Breast epithelium (tissue), 3 donors: ENCODE measurements at regions not wholly inside any gene's neighbourhood (a gene's known extent, or its start where the extent isn't known, plus 50 kb on each side); places are given as distances from the start of the nearest gene placed in this dataset.

Experiments
- CTCF ChIP-seq, 3 donors: fragments of 450-650 bp; IDR thresholded peaks; one replicate each; pipeline ENCODE4 v1.5.1; 2016 to 2017; ENCODE audit warnings: antibody characterized with exemption in 3 of 3, mild to moderate bottlenecking in 3 of 3, moderate library complexity in 3 of 3
- POLR2A ChIP-seq: fragments of 450-650 bp; IDR thresholded peaks from one replicate; pipeline ENCODE4 v1.6.1; 2016; ENCODE audit warnings: antibody characterized with exemption, mild to moderate bottlenecking, moderate library complexity

- TF ChIP-seq CTCF (IDR thresholded peaks at IDR 0.05) = no peak
- TF ChIP-seq POLR2A = no peak
Measured at GRCh38 chr18:28778706-28779105, 601.8 kb upstream of the CDH2 start.
